Erythroblast (primary cell): ENCODE measurements at regions not wholly inside any gene's neighbourhood (a gene's known extent, or its start where the extent isn't known, plus 50 kb on each side); places are given as distances from the start of the nearest gene placed in this dataset.
"Not testable (repeated sequence)": the region's sequence is repeated elsewhere in the genome, so short reads cannot be mapped to it uniquely, and the experiment has no call there.

ENCODE experiments used
- DNase-seq, 2 experiments: peaks; one replicate each; lab custom pipeline; 2025; lab: John Stamatoyannopoulos, UW
- GATA1 ChIP-seq: IDR thresholded peaks from 2 replicates; pipeline ENCODE4 v1.6.1; 2011; ENCODE audit warnings: low read depth, mild to moderate bottlenecking, control low read depth, low read length, moderate library complexity
- POLR2A ChIP-seq: IDR thresholded peaks from 2 replicates; pipeline ENCODE4 v1.6.1; 2011; ENCODE audit warnings: mild to moderate bottlenecking, low read length

DNA sequence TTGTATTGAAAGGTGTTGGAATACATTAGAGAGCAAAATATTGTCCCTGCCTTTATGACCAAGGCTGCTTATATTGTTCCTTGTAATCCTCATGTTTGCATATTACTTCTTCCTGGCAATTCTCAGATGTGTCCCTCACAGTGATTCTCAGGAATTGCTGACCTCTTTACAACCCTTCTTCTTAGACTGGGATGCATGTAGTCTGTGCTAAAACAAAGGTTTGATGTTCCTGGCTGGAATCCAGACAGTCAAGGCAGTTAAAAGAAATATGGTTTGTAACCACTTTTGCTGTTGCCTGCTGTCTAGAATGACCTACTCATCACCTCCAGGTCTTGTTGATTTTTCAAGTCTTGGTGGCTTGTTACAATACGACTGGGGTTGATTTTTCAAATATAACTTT is 367.6 kb downstream of the HGF start:
- no peak for DNase-seq
- TF ChIP-seq POLR2A (no peak), GATA1 (no peak)

DNA sequence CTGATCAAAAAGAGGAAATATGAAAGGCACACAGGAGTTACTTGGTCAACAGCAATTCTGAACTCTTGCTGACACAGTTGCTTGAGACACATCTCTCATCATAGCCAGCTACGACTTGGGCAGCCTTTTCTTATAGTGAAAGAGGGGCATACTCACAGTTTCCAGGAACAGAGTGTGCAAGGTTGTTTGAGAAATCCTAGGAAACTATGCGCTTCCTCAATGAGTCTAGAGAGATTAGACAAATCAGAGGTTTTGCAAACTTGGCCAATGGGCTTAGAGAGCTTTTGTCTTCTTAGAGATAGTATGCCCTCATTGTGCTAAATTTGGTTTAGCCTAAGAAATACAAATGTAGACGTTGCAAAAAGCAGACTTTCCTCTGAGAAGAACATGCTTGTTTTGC is 370.4 kb downstream of the HGF start:
- no peak for DNase-seq

DNA sequence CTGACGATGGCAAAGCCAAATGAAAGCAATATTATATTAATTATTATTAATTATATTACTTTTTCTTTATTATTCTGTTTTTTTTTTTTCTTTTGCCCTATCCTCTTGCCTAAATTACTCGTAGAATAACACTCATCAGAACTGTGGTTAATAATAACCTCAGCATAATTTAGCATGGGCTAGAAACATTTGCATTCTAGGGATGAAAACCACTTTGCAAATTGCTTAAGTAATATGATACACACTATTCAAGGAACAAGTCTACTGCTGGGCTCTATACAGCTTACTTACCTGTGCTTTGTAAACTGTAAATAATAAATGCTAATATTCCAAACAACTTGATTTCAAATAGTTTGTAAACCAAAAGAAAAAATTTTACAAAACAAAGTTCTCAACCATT is 375.8 kb downstream of the HGF start:
- no peak for TF ChIP-seq POLR2A
- TF ChIP-seq GATA1 = no peak
- no peak for DNase-seq

More for the DNA sequence above, 370.4 kb downstream of the HGF start:
- no peak for TF ChIP-seq POLR2A
- no peak for TF ChIP-seq GATA1

DNA sequence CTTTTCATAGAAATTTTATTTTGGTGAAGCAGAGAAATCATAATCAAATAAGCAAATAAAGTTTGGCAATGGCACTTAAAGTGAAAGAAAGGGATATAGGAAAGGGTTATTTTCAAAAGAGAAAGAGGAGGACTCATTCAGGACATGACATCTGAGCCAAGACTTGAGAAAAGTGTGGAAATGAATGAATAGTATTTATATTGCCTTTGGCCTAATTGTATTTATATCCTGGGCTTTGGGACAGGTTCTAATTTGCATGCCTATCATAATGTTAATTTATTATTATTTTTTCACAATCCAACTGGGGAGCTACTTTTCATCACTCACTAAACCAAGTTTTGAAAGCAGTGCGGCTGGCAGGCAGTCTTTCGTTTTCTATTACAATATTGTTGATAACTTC is 376.8 kb downstream of the HGF start:
- TF ChIP-seq GATA1 = no peak
- no peak for TF ChIP-seq POLR2A
- no peak for DNase-seq

DNA sequence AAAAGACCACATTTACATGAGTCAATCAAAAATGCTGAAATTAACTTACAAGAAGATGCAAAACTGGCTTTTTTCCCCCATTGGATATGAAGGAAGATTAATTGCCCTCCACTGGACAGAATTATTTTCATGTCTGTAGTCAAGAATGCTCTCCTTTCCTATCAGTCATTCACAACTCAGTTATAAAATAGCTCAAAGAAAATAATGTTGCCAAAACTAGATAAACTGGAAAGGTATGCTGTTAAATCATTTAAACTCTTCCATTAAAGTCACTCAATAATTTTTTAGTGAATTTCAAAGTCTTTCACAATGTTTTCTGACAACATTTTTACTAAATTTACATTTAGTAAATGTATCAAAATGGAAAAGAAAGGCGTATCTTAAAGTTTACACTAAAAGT is 384.5 kb downstream of the HGF start:
- TF ChIP-seq POLR2A (no peak), GATA1 (no peak)

DNA sequence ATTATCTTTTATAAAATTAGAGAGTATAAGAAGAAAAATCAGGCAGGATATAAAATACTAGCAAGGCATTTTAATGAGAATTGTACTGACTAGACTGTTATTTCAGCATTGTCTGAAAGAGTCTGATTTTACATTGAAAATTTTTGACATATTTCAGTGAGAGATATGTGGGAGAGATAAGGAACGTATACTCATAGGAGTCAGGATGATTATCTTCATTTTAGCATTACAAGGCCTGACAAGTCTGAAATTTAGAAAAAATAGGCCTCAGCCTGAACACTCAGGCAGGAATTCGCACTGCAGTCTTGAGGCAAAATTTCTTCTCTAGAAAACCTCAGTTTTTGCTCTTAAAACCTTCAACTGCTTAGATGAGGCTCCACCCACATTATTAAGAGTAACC is 386.0 kb downstream of the HGF start:
- no peak for DNase-seq
- TF ChIP-seq GATA1 (no peak), POLR2A (no peak)

More for the DNA sequence above, 384.5 kb downstream of the HGF start:
- DNase-seq = no peak

DNA sequence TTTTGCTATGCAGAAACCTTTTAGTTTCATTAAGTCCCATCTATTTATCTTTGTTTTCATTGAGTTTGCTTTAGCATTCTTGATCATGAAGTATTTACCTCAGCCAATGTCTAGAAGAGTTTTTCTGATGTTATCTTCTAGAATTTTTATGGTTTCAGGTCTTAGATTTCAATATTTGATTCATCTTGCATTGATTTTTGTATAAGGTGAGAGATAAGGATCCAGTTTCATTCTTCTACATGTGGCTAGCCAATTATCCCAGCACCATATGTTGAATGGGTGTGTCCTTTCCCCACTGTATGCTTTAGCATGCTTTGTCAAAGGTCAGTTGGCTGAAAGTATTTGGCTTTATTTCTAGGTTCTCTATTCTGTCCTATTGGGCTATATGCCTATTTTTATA is 395.2 kb downstream of the HGF start:
- not testable (repeated sequence) for DNase-seq

DNA sequence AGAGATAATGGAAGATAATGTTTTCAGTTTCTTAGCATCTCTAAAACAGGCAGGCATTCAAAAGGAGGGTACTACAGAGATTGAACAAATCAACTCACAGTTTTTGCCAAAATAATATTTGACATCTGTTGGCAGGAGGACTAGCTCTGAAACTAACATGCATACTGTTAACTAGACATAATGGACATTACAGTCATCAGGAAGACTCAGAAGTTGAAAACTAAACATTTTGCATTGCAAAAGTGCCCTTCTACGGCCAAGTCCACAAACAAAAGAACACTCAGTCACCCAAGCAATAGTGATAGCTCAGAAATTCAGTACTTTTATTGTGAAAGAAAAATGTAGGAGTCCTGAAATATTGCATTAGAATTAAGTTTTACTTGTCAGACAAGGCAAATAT is 399.0 kb downstream of the HGF start:
- TF ChIP-seq GATA1 (no peak), POLR2A (no peak)
- DNase-seq = no peak

DNA sequence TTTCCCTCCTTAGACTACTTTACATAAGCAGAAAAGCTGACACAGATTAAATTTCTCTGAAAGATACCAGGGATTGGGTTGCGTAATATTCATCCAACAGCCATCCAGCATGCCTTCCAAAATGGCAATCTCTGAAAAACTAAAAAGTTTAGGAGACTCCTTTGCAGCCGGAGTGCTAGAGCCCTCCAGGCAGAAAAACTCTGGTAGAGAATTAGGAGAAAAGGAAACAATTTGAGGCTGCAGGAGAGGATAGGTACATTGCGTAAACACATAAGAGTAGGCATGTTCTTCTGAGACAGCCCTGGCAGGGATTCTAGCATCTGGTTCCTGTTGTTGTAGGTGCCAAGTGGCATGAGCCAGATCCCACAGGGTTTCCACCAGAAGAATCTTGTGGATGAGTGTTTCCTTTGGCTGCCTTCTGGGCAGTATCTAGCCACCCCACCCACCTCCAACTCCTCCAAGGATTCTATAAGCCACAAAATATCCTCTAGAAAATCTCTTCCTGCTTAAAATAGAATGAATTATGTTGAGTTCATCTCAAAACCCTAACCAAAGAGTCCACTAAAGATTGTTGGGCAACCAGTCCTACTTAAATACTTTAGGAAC is 402.4 kb downstream of the HGF start:
- no peak for DNase-seq
- no peak for TF ChIP-seq GATA1

DNA sequence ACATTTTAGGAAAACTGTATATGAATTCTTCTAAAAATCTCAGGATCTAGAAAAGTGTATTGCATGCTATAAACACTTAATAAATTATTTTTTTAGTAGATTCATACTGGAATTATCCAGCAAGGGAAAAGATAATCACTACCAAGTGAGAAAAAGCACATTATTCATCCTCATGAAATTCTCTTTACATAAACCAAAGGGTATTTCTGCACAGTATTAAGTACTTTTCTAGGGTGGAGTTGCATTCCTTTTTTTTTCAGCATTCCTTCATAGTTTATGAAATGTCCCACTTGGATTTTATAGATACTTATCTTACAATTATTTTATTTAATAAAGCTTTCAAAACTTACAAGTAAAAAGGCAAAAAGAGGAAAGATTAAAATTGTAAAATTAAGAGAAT is 403.3 kb downstream of the HGF start:
- TF ChIP-seq POLR2A = no peak
- TF ChIP-seq GATA1 = no peak
- DNase-seq = no peak

DNA sequence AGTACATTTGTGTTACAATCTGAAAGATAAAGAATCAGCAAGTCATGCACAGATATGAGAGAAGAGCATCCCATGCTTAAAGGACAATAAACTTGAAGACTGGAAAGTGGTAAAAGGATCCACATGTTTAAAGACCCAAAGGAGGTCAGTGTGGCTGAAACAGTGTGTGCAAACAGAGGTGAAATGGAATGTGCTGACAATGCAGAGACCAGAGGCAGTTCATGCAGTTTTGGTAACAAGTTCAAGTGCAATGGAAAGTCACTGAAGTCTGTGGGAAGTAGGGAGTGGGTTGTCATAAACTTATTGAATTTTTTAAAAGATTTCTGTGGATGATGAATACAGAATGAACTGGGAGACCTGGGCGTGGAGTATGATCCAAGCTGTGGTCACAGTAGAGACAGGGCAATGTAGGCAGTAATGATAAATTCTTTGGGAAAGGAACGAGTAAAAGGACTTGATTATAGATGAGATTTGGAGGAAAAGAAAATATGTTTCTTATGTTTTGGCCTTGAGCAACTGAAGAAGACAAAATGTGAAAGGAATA is 408.0 kb downstream of the HGF start:
- DNase-seq = no peak
- TF ChIP-seq POLR2A (no peak), GATA1 (no peak)

DNA sequence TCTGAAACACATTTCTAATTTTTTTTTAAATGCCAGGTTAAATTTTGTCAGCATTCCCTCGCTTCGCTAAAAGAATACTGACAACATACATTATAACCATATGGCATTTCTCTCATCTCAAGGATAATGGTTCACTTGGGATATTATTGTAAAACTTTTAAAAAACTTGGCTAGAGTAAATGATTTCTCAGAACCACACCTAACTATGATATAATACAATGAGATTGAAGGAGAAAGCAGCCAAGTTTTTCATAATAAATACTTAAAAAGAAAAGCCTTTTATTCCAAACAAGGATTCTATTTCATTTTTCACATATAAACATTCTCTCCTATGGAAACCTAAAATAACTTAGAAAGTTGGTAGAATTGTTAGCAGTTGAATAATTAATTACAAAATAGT is 413.9 kb downstream of the HGF start:
- no peak for TF ChIP-seq POLR2A
- DNase-seq = no peak

DNA sequence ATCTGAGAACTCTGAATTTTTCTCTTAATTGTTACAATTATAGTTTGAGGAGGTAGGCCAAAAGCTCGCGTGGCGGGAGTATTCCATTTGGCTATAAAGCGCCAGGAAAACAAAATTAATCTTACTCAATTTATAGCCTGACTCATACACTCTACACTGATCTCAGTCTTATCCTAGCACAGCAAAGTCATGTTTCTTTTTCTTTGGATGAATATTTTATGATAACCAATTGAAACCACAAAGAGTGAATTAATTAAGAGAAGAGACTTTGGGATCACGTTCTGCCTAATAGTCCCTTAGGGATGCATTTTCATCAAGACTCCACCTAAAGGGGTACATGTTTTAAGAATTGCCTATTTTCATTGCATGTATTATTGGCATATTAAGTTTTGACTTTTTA is 420.8 kb downstream of the HGF start:
- TF ChIP-seq GATA1 = no peak
- TF ChIP-seq POLR2A = no peak
- no peak for DNase-seq

DNA sequence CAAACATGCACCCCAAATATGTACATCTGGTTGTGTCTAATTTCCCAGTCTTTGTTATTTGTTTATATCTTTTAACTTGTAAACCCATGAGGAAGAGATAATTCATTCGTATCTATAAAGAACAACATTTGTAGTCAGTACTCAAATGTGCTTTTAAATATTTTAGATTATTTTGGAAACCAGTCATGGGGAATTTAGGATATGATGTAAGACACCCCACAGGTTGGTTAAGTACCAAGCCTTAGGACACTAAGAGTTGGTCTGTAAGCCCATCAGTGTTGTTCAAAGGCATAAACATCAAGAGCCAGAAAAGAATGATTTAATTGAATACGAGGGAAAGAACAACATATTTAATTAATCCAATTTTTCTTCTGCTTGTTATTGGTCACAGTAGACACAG is 421.1 kb upstream of the SEMA3C start:
- DNase-seq = no peak
- TF ChIP-seq POLR2A (no peak), GATA1 (no peak)

DNA sequence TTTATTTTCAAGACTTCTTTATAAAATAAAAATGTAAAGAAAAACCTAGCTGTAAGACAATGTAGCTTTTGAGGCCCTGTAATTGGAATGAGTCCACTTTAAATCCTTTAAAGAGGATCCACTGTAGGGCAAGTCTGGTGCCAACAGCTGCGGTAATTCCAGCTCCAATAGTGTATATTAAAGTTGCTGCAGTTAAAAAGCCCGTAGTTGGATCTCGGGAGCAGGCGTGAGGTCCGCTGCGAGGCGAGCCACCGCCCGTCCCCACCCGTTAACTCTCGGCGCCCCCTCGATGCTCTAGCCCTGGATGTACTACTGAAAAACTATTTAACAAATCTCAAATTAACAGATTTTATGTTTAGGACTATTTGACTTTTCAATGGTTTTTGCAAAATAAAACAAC is 414.7 kb upstream of the SEMA3C start:
- TF ChIP-seq GATA1 (no peak), POLR2A (no peak)
- no peak for DNase-seq
